ENCODE measurements at regions not wholly inside any gene's neighbourhood (a gene's known extent, or its start where the extent isn't known, plus 50 kb on each side); places are given as distances from the start of the nearest gene placed in this dataset.
"Not testable (repeated sequence)": the region's sequence is repeated elsewhere in the genome, so short reads cannot be mapped to it uniquely, and the experiment has no call there.

DNA sequence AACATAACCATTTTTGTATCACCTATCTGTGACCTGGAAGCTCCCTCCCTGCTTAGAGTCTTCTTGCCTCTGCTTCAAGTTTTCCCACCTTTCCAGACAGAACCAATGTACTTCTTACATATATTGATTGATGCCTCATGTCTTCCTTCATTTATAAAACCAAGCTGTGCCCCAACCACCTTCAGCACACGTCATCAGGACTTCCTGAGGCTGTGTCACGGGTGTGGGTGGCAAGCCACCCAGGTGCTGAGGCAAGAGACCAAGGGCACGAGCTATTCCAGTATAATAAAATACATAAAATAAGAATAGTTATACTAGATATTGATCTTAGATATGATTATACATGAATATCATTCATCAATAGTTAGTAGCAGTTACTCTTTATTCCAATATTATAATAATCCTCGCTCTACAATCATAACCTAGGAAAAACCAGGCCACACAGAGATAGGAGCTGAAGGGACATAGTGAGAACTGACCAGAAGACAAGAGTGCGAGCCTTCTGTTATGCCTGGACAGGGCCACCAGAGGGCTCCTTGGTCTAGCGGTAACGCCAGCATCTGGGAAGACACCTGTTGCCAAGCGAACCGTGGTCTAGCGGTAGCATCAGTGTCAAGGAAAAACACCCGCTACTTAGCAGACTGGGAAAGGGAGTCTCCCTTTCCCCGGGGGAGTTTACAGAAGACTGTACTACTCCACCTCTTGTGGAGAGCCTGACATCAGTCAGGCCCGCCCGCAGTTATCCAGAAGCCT is 180.2 kb upstream of the ERCC4 start:
- H3K79me2 ChIP-seq (ENCODE audit: insufficient read depth, low read depth, low read length); H3K4me2 ChIP-seq (ENCODE audit: low read length); H3K9me2 ChIP-seq (ENCODE audit: insufficient read depth, low read length); H3K4me3 ChIP-seq (ENCODE audit: low read depth, low read length, poor library complexity, severe bottlenecking); H4K20me1 ChIP-seq (ENCODE audit: insufficient read depth, low read length); POLR2A ChIA-PET; H3K36me3 ChIP-seq (ENCODE audit: insufficient read depth, low read length); H3K27ac ChIP-seq (ENCODE audit: low read depth, low read length, poor library complexity, severe bottlenecking); H3K4me1 ChIP-seq (ENCODE audit: insufficient read depth, low read length, poor library complexity, severe bottlenecking); H3K9me3 ChIP-seq (ENCODE audit: low read length); DNase-seq (ENCODE audit: low spot score); H2AFZ ChIP-seq (ENCODE audit: low read length); intact Hi-C loops (cut with micrococcal nuclease; ENCODE audit: unreplicated experiment); BruUV-seq (replicated peaks); CTCF ChIA-PET (ENCODE audit: unreplicated experiment): not testable (repeated sequence)
- 0 out of 2 replicates have a peak, but pooled peaks have one; percentile 21 for TF ChIP-seq CTCF (conservative IDR thresholded peaks at IDR 0.05; ENCODE audit: low read length)

DNA sequence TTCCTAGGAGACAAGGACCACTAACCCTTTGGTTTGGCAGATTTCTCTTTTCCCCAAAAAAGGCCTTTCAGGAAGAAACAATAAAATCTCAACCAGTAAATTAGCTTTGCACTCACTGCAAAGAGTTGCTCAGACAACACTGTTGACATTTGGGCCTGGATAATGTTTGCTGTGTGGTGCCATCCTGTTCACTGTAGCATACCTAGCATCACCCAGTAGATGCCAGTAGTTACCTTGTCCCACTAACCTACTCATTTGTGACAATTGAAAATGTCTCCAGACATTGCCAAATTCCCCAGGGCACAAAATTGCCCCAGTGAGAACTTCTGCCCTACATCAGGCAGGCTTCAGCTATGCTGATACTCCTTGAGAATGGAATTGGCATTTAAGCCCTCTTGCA is 177.0 kb upstream of the ERCC4 start:
- POLR2A ChIA-PET: no interaction called here
- Histone ChIP-seq H3K9me3 (ENCODE audit: low read length) (no peaks in the 10 kb centered on the region), H3K4me2 (ENCODE audit: low read length) (no peak overlapping the region), H4K20me1 (ENCODE audit: insufficient read depth, low read length) (no peaks in the 10 kb centered on the region), H3K4me1 (ENCODE audit: insufficient read depth, low read length, poor library complexity, severe bottlenecking) (no peaks in the 10 kb centered on the region), H2AFZ (ENCODE audit: low read length) (no peak overlapping the region), H3K9me2 (ENCODE audit: insufficient read depth, low read length) (no peaks in the 10 kb centered on the region), H3K4me3 (ENCODE audit: low read depth, low read length, poor library complexity, severe bottlenecking) (no peak overlapping the region), H3K36me3 (ENCODE audit: insufficient read depth, low read length) (no peaks in the 10 kb centered on the region), H3K27ac (ENCODE audit: low read depth, low read length, poor library complexity, severe bottlenecking) (no peak overlapping the region), H3K79me2 (ENCODE audit: insufficient read depth, low read depth, low read length) (no peaks in the 10 kb centered on the region)
- DNase-seq (ENCODE audit: low spot score): no peak
- intact Hi-C loops (cut with micrococcal nuclease; ENCODE audit: unreplicated experiment): loop anchor here (2.0 kb wide), 1 partner anchor 20 kb away; no protein-coding TSS in a partner anchor
- no TSS peak for BruUV-seq (replicated peaks)
- CTCF ChIA-PET (ENCODE audit: unreplicated experiment): no interaction called here
- TF ChIP-seq CTCF (conservative IDR thresholded peaks at IDR 0.05; ENCODE audit: low read length): no peak
- no peak for TF ChIP-seq EZH2phosphoT487 (IDR thresholded peaks at IDR 0.05; ENCODE audit: borderline replicate concordance, low read depth, low read length)

- intact Hi-C loops (cut with micrococcal nuclease; ENCODE audit: unreplicated experiment): loop anchor here (2.0 kb wide), 1 partner anchor 21 kb away; no protein-coding TSS in a partner anchor
- POLR2A ChIA-PET: no interaction called here
Measured at GRCh38 chr16:13743571-13743970, 176.4 kb upstream of the ERCC4 start.

More at GRCh38 chr16:13743571-13743970, 176.4 kb upstream of the ERCC4 start:
- Histone ChIP-seq H3K9me3 (ENCODE audit: low read length) (no peaks in the 10 kb centered on the region), H3K9me2 (ENCODE audit: insufficient read depth, low read length) (no peaks in the 10 kb centered on the region), H3K4me2 (ENCODE audit: low read length) (no peak overlapping the region), H3K79me2 (ENCODE audit: insufficient read depth, low read depth, low read length) (no peaks in the 10 kb centered on the region), H3K4me1 (ENCODE audit: insufficient read depth, low read length, poor library complexity, severe bottlenecking) (no peaks in the 10 kb centered on the region), H3K36me3 (ENCODE audit: insufficient read depth, low read length) (no peaks in the 10 kb centered on the region), H4K20me1 (ENCODE audit: insufficient read depth, low read length) (no peaks in the 10 kb centered on the region), H3K27ac (ENCODE audit: low read depth, low read length, poor library complexity, severe bottlenecking) (no peak overlapping the region), H2AFZ (ENCODE audit: low read length) (no peak overlapping the region), H3K4me3 (ENCODE audit: low read depth, low read length, poor library complexity, severe bottlenecking) (no peak overlapping the region)
- CTCF ChIA-PET (ENCODE audit: unreplicated experiment): no interaction called here
- TF ChIP-seq CTCF (conservative IDR thresholded peaks at IDR 0.05; ENCODE audit: low read length) (no peak), EZH2phosphoT487 (IDR thresholded peaks at IDR 0.05; ENCODE audit: borderline replicate concordance, low read depth, low read length) (no peak)
- no TSS peak for BruUV-seq (replicated peaks)
- no peak for DNase-seq (ENCODE audit: low spot score)

Measured in OCI-LY7 (cell line).